Omental fat pad (tissue), 3 donors: ENCODE measurements at regions not wholly inside any gene's neighbourhood (a gene's known extent, or its start where the extent isn't known, plus 50 kb on each side); places are given as distances from the start of the nearest gene placed in this dataset.
"Not testable (repeated sequence)": the region's sequence is repeated elsewhere in the genome, so short reads cannot be mapped to it uniquely, and the experiment has no call there.

Experiments used
- ATAC-seq: fragments of 150-250 bp; one replicate; pipeline ENCODE4 v1.9.1; 2016; ENCODE audit warnings: mild to moderate bottlenecking, moderate library complexity; ENCODE audit not compliant: low FRiP score
- DNase-seq: peaks from one replicate; pipeline ENCODE4 v3.0.0-alpha.2; 2019; ENCODE audit warnings: low spot score
- CTCF ChIP-seq, 3 donors: fragments of 450-650 bp; IDR thresholded peaks; one replicate each; pipeline ENCODE4 v1.5.1; 2016 to 2017; ENCODE audit warnings: antibody characterized with exemption in 3 of 3, mild to moderate bottlenecking in 3 of 3, moderate library complexity in 2 of 3

GRCh38 chr7:142522735-142523134, 226.5 kb upstream of the PRSS1 start:
- ATAC-seq (no peak), DNase-seq (no peak)
- no peak for TF ChIP-seq CTCF (IDR thresholded peaks at IDR 0.05)

DNA sequence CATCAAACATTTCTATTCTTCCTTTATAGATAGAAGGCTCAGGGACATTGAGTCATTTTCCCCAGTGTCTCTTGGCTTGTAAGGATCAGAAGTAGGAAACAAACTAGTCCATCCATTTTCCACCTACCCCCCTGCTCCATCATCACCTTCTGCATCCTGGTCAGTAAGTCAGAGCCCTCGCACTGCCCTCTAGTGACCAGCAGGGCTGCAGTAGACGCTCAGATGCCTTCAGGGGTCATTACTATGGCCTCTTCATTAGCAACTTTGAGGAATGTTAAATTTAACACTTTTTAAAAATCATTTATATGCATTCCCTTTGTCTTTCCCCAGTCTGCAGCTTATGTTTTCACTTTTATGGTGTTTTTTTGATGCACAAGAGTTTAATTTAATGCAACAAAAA, 228.4 kb upstream of the PRSS1 start:
- not testable (repeated sequence) for DNase-seq, ATAC-seq

GRCh38 chr7:142520455-142520854, 228.8 kb upstream of the PRSS1 start:
- not testable (repeated sequence) for ATAC-seq, DNase-seq

- DNase-seq (no peak), ATAC-seq (no peak)
- no peak for TF ChIP-seq CTCF (IDR thresholded peaks at IDR 0.05)
These were observed 229.9 kb upstream of the PRSS1 start for GRCh38 chr7:142519079-142520078.

DNA sequence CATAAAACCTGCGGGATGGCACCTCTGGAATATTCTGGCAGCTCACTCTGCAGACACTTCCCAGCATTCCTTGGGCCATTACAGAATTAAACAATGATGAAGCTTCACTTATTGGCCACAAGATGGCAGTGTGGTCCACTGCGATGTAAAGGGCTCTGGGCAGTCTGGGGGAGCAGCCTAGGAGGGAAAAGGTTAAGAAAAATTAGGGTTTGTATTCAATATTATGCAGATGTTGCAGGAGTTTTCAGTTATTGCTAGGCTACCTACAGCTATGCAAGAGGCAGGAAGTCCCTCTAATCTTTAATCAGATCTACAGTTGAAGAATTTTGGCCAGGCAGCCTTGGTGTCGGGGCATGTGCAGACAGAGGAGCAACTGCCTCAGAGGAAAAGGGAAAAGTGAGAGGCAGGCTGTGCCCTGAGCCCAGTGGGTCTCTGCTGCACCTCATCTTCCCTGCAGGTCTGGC, 233.2 kb upstream of the PRSS1 start:
- ATAC-seq = no peak
- no peak for DNase-seq
- no peak for TF ChIP-seq CTCF (IDR thresholded peaks at IDR 0.05)

- not testable (repeated sequence) for ATAC-seq
These were observed 234.6 kb upstream of the PRSS1 start for GRCh38 chr7:142514716-142515115.

DNA sequence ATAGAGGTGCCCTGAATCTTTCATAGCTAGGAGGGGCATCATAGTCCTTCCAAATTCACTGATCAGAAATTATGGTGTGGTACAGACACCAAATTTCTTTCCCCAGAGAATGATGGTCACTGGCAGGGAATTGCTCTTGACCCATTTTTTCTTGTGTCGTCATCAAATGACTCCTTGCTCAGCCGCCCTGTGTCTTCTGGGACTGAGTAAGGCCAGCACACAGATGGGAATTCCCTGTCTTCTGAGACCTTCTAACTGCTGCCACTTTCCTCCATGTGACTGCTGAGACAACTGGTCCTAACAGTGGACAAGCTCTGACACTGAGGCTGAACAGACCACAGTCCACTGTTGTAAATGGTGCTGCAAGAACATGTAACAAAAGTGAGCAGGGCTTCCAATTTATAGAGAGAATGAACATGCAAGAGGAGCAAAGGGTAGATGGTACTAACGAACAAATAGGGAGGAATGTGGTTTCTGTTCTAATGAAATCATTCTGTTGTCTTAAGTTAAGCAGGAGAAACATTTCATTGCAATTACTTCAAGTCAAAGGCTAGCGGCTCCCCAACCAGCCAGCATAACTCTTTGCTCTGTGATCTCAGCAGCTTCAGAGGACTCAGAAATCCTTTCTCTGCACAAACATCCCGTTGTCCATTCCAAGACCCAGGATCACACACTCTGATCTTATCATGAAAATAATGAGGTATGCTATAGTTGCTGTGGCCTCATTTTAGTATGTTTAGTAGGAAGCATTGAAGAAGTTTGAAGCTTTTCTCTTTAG, 235.9 kb upstream of the PRSS1 start:
- no peak for TF ChIP-seq CTCF (IDR thresholded peaks at IDR 0.05)
- DNase-seq (no peak), ATAC-seq (no peak)

More at GRCh38 chr7:142514716-142515115, 234.6 kb upstream of the PRSS1 start:
- DNase-seq = not testable (repeated sequence)

- no peak for TF ChIP-seq CTCF (IDR thresholded peaks at IDR 0.05)
- DNase-seq = no peak
- ATAC-seq = no peak
These were observed 237.5 kb upstream of the PRSS1 start for GRCh38 chr7:142511801-142512200.
